Neural crest cell (in vitro differentiated cells): ENCODE measurements at regions not wholly inside any gene's neighbourhood (a gene's known extent, or its start where the extent isn't known, plus 50 kb on each side); places are given as distances from the start of the nearest gene placed in this dataset.
"Not testable (repeated sequence)": the region's sequence is repeated elsewhere in the genome, so short reads cannot be mapped to it uniquely, and the experiment has no call there.

Experiments used
- DNase-seq: peaks from one replicate; pipeline ENCODE4 v3.0.0; 2021; ENCODE audit warnings: low read depth, mixed read lengths, low spot score
- H3K27ac Mint-ChIP-seq: one replicate; pipeline ENCODE4 v1.8.0; 2021; ENCODE audit warnings: mild to moderate bottlenecking, mixed read lengths; ENCODE audit not compliant: unreplicated experiment
- H3K27me3 Mint-ChIP-seq: 2 replicates; pipeline ENCODE4 v1.8.0; 2021; ENCODE audit warnings: low read depth, mild to moderate bottlenecking, mixed read lengths
- H3K36me3 Mint-ChIP-seq: 2 replicates; pipeline ENCODE4 v1.8.0; 2021; ENCODE audit warnings: low read depth, mild to moderate bottlenecking, mixed read lengths
- H3K4me1 Mint-ChIP-seq: 2 replicates; pipeline ENCODE4 v1.8.0; 2021; ENCODE audit warnings: mixed read lengths
- H3K4me3 Mint-ChIP-seq: one replicate; pipeline ENCODE4 v1.8.0; 2021; ENCODE audit warnings: mild to moderate bottlenecking, mixed read lengths
- H3K9me3 Mint-ChIP-seq: 2 replicates; pipeline ENCODE4 v1.8.0; 2021; ENCODE audit warnings: mixed read lengths
- CTCF ChIP-seq: fragments of 200-600 bp; sonication (generic); conservative IDR thresholded peaks from 2 replicates; pipeline ENCODE4 v1.5.0; 2021; ENCODE audit warnings: antibody characterized with exemption, mild to moderate bottlenecking

DNA sequence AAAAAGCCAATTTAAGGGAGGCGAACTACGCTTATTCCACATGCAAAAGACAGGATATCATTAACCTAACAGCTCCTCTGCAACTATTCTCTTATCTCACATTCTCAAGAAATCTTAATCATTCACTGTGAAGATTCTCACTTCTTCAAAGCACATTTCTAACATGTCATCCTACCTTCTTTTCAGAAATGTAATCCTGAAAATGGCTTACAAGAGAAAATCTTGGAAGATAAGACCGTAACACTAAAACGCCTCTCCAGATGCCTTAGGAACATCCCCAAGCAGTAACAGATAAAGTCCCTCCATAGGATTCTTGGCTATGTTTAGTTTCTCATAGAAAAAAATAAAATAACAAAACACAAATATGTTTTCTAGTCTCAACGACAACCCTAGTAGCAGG lies 373.9 kb upstream of the CNTNAP5 start:
- H3K27ac Mint-ChIP-seq: no peak overlapping the region
- H3K4me1 Mint-ChIP-seq: peaks cover under 1% of the 10 kb centered on the region
- H3K4me3 Mint-ChIP-seq: no peak overlapping the region
- no peak for TF ChIP-seq CTCF
- H3K9me3 Mint-ChIP-seq: no peaks in the 10 kb centered on the region
- DNase-seq: no peak
- H3K36me3 Mint-ChIP-seq: no peaks in the 10 kb centered on the region
- no peaks in the 10 kb centered on the region for H3K27me3 Mint-ChIP-seq

DNA sequence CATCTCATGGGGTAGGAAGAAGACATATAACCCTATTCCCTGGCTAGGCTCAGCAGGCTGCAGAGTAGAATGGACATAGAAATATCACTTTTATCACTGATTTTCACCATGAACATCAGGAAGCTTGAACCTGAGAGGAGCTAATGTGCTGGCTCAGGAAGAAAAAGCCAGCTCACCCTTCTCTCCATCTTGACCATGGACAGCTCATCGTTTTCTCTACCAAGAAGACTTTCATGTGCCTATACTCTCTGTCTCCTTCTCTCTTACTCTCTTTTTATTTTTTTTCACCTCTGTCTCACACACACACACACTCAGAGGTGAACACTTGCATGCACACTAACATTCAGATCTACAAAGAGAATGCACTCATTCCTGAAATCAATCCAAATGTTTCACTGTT lies 372.8 kb upstream of the CNTNAP5 start:
- Mint-ChIP-seq H3K36me3 (no peaks in the 10 kb centered on the region), H3K9me3 (no peaks in the 10 kb centered on the region), H3K27me3 (no peaks in the 10 kb centered on the region), H3K27ac (no peak overlapping the region), H3K4me1 (peaks cover 6% of the 10 kb centered on the region), H3K4me3 (no peak overlapping the region)
- DNase-seq: no peak
- TF ChIP-seq CTCF: no peak

DNA sequence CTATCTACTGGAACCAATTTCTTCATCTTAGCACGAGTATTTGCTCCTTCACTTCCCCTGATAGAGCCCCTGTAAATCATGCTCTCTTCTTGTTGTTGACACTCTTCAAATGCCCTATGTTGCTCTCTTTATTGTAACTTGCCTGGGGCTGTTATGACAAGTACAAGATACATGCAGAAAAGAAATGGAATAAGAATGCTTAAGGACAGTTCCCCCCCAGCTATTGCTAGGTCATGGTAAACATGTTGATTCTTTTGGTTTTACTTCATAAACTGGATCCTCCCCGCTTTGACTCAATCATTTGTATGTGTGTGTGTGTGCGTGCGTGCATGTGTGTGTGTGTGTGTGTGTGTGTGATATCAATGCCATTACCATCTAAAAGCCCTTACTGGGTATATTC lies 368.5 kb upstream of the CNTNAP5 start:
- DNase-seq: no peak
- Mint-ChIP-seq H3K27ac (no peak overlapping the region), H3K9me3 (peaks cover 21% of the 10 kb centered on the region), H3K4me1 (peaks cover 16% of the 10 kb centered on the region), H3K27me3 (no peaks in the 10 kb centered on the region), H3K36me3 (peaks cover 24% of the 10 kb centered on the region), H3K4me3 (no peak overlapping the region)
- TF ChIP-seq CTCF: no peak

DNA sequence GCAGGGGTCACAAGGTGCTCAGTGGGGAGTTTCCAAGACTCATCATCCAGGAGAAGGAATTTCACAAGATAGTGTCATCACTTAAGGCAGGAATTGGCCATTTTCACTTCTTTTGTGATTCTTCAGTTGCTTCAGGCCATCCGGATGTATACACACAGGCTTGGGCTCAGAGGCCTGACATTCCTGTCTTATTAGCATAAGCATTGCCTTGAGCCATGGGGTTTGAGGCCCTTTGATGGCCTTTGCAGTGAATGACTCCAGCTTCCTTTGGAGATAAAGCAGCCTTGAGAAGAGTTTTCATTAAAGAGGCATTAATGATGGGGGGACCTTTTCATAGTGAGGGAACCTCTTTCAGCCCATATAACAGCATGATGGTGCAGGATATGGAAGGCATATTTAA lies 366.0 kb upstream of the CNTNAP5 start:
- Mint-ChIP-seq H3K9me3 (peaks cover 24% of the 10 kb centered on the region), H3K36me3 (peaks cover 25% of the 10 kb centered on the region), H3K27me3 (no peaks in the 10 kb centered on the region), H3K4me3 (no peak overlapping the region), H3K4me1 (peaks cover 16% of the 10 kb centered on the region), H3K27ac (peak overlapping the region; percentile 39)
- no peak for DNase-seq
- no peak for TF ChIP-seq CTCF

- no peak for DNase-seq
- no peaks in the 10 kb centered on the region for H3K9me3 Mint-ChIP-seq
- no peak for TF ChIP-seq CTCF
- no peaks in the 10 kb centered on the region for H3K27me3 Mint-ChIP-seq
- H3K27ac Mint-ChIP-seq: no peak overlapping the region
- no peaks in the 10 kb centered on the region for H3K4me1 Mint-ChIP-seq
- no peak overlapping the region for H3K4me3 Mint-ChIP-seq
- no peaks in the 10 kb centered on the region for H3K36me3 Mint-ChIP-seq
These were observed 354.8 kb upstream of the CNTNAP5 start for GRCh38 chr2:123670286-123670685.

GRCh38 chr2:123683797-123684196 lies 341.3 kb upstream of the CNTNAP5 start:
- H3K27ac Mint-ChIP-seq, H3K4me1 Mint-ChIP-seq, H3K9me3 Mint-ChIP-seq, H3K4me3 Mint-ChIP-seq, H3K27me3 Mint-ChIP-seq, H3K36me3 Mint-ChIP-seq, DNase-seq: not testable (repeated sequence)
